SK-N-MC (cell line): ENCODE measurements at regions not wholly inside any gene's neighbourhood (a gene's known extent, or its start where the extent isn't known, plus 50 kb on each side); places are given as distances from the start of the nearest gene placed in this dataset.

Experiments
- EZH2 ChIP-seq: fragments of 200-600 bp; sonication (generic); IDR thresholded peaks from one replicate; pipeline ENCODE4 v1.6.1; 2017; ENCODE audit warnings: antibody characterized with exemption
- FOXP2 ChIP-seq: optimal IDR thresholded peaks from 2 replicates; pipeline ENCODE3; 2011; ENCODE audit warnings: mild to moderate bottlenecking, moderate library complexity; ENCODE audit not compliant: insufficient read depth; ENCODE audit errors: extremely low read length, control extremely low read depth
- POLR2AphosphoS5 ChIP-seq: IDR thresholded peaks from 2 replicates; pipeline ENCODE4 v1.6.1; 2012; ENCODE audit warnings: mild to moderate bottlenecking, low read depth, low read length, borderline replicate concordance

GRCh38 chr3:118347396-118348168 lies 687.1 kb downstream of the IGSF11 start:
- no peak for TF ChIP-seq EZH2
- no peak for TF ChIP-seq POLR2AphosphoS5
- TF ChIP-seq FOXP2, result no peak
